ENCODE measurements at regions not wholly inside any gene's neighbourhood (a gene's known extent, or its start where the extent isn't known, plus 50 kb on each side); places are given as distances from the start of the nearest gene placed in this dataset.
"Not testable (repeated sequence)": the region's sequence is repeated elsewhere in the genome, so short reads cannot be mapped to it uniquely, and the experiment has no call there.

GRCh38 chr5:17123010-17123409, 94.4 kb upstream of the BASP1 start:
- no peak overlapping the region for H3K4me3 ChIP-seq (ENCODE audit: low read depth, low read length)
- H2AFZ ChIP-seq (ENCODE audit: low read length, unreplicated experiment): no peak overlapping the region
- H3K4me1 ChIP-seq (ENCODE audit: control insufficient read depth, insufficient read depth, low read length, unreplicated experiment): peaks cover 27% of the 10 kb centered on the region
- peak overlapping the region; percentile 73; the same call in 1 of the 2 replicates for H3K27ac ChIP-seq (ENCODE audit: low read depth, low read length)
- H3K79me2 ChIP-seq (ENCODE audit: control insufficient read depth, insufficient read depth, low read length, unreplicated experiment): no peaks in the 10 kb centered on the region
- no peaks in the 10 kb centered on the region for H3K27me3 ChIP-seq (ENCODE audit: insufficient read depth, low read length)
- H3K36me3 ChIP-seq (ENCODE audit: insufficient read depth, low read length): no peaks in the 10 kb centered on the region

- not testable (repeated sequence) for H3K79me2 ChIP-seq (ENCODE audit: control insufficient read depth, insufficient read depth, low read length, unreplicated experiment); H3K36me3 ChIP-seq (ENCODE audit: insufficient read depth, low read length); H3K4me3 ChIP-seq (ENCODE audit: low read depth, low read length); H3K27me3 ChIP-seq (ENCODE audit: insufficient read depth, low read length)
- Histone ChIP-seq H3K4me1 (ENCODE audit: control insufficient read depth, insufficient read depth, low read length, unreplicated experiment) (peaks cover 29% of the 10 kb centered on the region), H2AFZ (ENCODE audit: low read length, unreplicated experiment) (peak overlapping the region; percentile 77), H3K27ac (ENCODE audit: low read depth, low read length) (peak overlapping the region; percentile 73)
These were observed 93.7 kb upstream of the BASP1 start for GRCh38 chr5:17123773-17124172.

DNA sequence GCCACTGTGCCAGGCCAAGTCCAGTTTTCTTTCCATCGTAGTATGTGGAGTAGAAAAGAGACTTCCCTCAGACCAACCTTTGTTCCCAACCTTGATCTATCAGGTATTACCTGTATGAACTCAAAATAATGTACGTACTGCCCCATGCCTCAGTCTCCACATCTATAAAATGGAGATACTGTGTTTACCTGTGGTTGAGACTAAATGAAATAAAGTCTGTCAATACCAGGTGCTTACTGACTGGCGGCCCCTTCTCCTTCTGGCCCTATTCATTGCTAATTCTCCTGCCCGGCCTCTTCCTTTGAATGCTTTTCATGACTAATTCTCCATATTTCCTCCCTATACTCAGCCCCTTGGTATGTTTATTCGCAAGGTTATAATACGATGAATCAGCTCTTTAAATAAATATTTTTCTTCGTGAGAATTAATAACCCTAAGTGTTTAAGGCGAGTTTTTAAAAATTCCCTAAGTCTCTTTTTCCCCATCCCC, 89.6 kb upstream of the BASP1 start:
- Histone ChIP-seq H3K27ac (ENCODE audit: low read depth, low read length) (peak overlapping the region; percentile 92), H3K36me3 (ENCODE audit: insufficient read depth, low read length) (no peaks in the 10 kb centered on the region), H3K4me1 (ENCODE audit: control insufficient read depth, insufficient read depth, low read length, unreplicated experiment) (peaks cover 38% of the 10 kb centered on the region)

DNA sequence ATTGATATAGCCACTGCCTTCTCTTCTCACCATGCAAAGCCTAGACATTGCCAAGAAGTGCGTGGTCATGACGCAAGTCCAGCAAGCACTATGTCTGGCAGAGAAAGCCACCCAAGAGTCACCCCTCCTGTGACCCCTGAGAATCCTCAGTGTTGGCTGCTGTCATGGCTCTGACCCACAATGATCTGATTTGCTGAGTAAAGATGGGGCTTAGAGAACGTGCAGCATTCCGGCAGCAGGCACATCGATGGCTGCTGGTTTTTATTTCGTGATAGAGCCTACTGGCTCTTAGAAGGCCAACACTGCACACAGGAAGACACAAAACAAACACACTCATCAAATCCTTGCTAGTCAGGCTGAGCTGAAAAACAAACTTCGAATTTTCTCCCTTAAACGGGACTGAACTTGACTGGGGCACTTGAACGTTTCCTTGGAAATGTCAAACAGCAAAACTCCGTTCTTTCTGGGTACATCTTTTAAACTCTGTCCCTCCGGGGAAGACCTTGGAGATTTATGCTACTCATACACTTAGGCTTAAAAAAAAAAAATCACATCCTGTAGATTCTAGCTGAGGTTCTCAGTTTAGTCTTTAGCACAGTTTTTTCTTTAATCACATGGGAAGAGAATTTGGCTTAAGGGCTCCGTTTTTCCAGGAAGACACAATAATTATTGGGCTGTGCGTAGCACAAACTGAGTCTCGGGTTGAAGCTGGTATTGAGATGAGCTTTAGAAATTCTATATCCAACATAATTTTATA, 88.2 kb upstream of the BASP1 start:
- H3K27ac ChIP-seq (ENCODE audit: low read depth, low read length): peak overlapping the region; percentile 92
- no peaks in the 10 kb centered on the region for H3K79me2 ChIP-seq (ENCODE audit: control insufficient read depth, insufficient read depth, low read length, unreplicated experiment)
- H3K27me3 ChIP-seq (ENCODE audit: insufficient read depth, low read length): no peaks in the 10 kb centered on the region
- H3K4me3 ChIP-seq (ENCODE audit: low read depth, low read length): no peak overlapping the region
- H3K36me3 ChIP-seq (ENCODE audit: insufficient read depth, low read length): no peaks in the 10 kb centered on the region
- H2AFZ ChIP-seq (ENCODE audit: low read length, unreplicated experiment): peak overlapping the region; percentile 52
- H3K4me1 ChIP-seq (ENCODE audit: control insufficient read depth, insufficient read depth, low read length, unreplicated experiment): peaks cover 32% of the 10 kb centered on the region

More for the DNA sequence above, 89.6 kb upstream of the BASP1 start:
- Histone ChIP-seq H2AFZ (ENCODE audit: low read length, unreplicated experiment) (peak overlapping the region; percentile 4), H3K79me2 (ENCODE audit: control insufficient read depth, insufficient read depth, low read length, unreplicated experiment) (no peaks in the 10 kb centered on the region), H3K27me3 (ENCODE audit: insufficient read depth, low read length) (no peaks in the 10 kb centered on the region), H3K4me3 (ENCODE audit: low read depth, low read length) (0 out of 2 replicates have a peak overlapping the region, but pooled peaks have one; percentile 0)

GRCh38 chr5:17130302-17130701, 87.1 kb upstream of the BASP1 start:
- H3K4me3 ChIP-seq (ENCODE audit: low read depth, low read length); H3K79me2 ChIP-seq (ENCODE audit: control insufficient read depth, insufficient read depth, low read length, unreplicated experiment); H3K27ac ChIP-seq (ENCODE audit: low read depth, low read length); H2AFZ ChIP-seq (ENCODE audit: low read length, unreplicated experiment); H3K36me3 ChIP-seq (ENCODE audit: insufficient read depth, low read length); H3K27me3 ChIP-seq (ENCODE audit: insufficient read depth, low read length): not testable (repeated sequence)
- H3K4me1 ChIP-seq (ENCODE audit: control insufficient read depth, insufficient read depth, low read length, unreplicated experiment): peaks cover 31% of the 10 kb centered on the region

GRCh38 chr5:17132444-17133083, 84.9 kb upstream of the BASP1 start:
- peak overlapping the region; percentile 37 for H2AFZ ChIP-seq (ENCODE audit: low read length, unreplicated experiment)
- H3K27me3 ChIP-seq (ENCODE audit: insufficient read depth, low read length): no peaks in the 10 kb centered on the region
- no peaks in the 10 kb centered on the region for H3K36me3 ChIP-seq (ENCODE audit: insufficient read depth, low read length)
- no peaks in the 10 kb centered on the region for H3K79me2 ChIP-seq (ENCODE audit: control insufficient read depth, insufficient read depth, low read length, unreplicated experiment)
- peaks cover 24% of the 10 kb centered on the region for H3K4me1 ChIP-seq (ENCODE audit: control insufficient read depth, insufficient read depth, low read length, unreplicated experiment)
- no peak overlapping the region for H3K4me3 ChIP-seq (ENCODE audit: low read depth, low read length)
- no peak overlapping the region for H3K27ac ChIP-seq (ENCODE audit: low read depth, low read length)

- H3K27me3 ChIP-seq (ENCODE audit: insufficient read depth, low read length): no peaks in the 10 kb centered on the region
- H3K27ac ChIP-seq (ENCODE audit: low read depth, low read length): no peak overlapping the region
- H3K36me3 ChIP-seq (ENCODE audit: insufficient read depth, low read length): no peaks in the 10 kb centered on the region
- H3K4me3 ChIP-seq (ENCODE audit: low read depth, low read length): no peak overlapping the region
- no peaks in the 10 kb centered on the region for H3K79me2 ChIP-seq (ENCODE audit: control insufficient read depth, insufficient read depth, low read length, unreplicated experiment)
- H2AFZ ChIP-seq (ENCODE audit: low read length, unreplicated experiment): no peak overlapping the region
- H3K4me1 ChIP-seq (ENCODE audit: control insufficient read depth, insufficient read depth, low read length, unreplicated experiment): peaks cover 4% of the 10 kb centered on the region
These were observed 82.4 kb upstream of the BASP1 start for GRCh38 chr5:17135050-17135449.

DNA sequence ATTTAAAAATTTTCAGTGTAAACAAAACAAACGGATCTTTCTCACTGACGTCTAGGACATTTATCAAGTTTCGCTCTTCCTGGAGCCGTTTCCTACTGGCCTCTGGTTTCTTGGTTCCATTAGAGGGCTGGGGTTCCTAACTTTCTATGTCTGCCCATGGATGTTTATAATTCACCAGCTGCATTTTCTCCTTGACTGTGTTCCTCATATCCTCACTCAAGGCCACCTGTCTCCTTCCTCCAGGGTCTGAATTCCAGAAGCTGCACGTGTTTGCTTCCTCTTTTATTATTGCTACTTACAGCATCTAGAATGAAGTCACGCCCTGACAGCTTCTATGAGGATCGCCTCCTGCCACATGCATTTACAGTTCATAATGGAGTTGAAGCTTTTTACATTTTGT, 74.1 kb upstream of the BASP1 start:
- Histone ChIP-seq H3K4me1 (ENCODE audit: control insufficient read depth, insufficient read depth, low read length, unreplicated experiment) (peaks cover 7% of the 10 kb centered on the region), H3K79me2 (ENCODE audit: control insufficient read depth, insufficient read depth, low read length, unreplicated experiment) (no peaks in the 10 kb centered on the region), H3K4me3 (ENCODE audit: low read depth, low read length) (no peak overlapping the region), H3K27ac (ENCODE audit: low read depth, low read length) (no peak overlapping the region), H3K36me3 (ENCODE audit: insufficient read depth, low read length) (no peaks in the 10 kb centered on the region), H3K27me3 (ENCODE audit: insufficient read depth, low read length) (no peaks in the 10 kb centered on the region), H2AFZ (ENCODE audit: low read length, unreplicated experiment) (no peak overlapping the region)

GRCh38 chr5:17146280-17146841, 71.1 kb upstream of the BASP1 start:
- Histone ChIP-seq H3K27ac (ENCODE audit: low read depth, low read length) (no peak overlapping the region), H3K36me3 (ENCODE audit: insufficient read depth, low read length) (no peaks in the 10 kb centered on the region), H3K79me2 (ENCODE audit: control insufficient read depth, insufficient read depth, low read length, unreplicated experiment) (no peaks in the 10 kb centered on the region), H2AFZ (ENCODE audit: low read length, unreplicated experiment) (no peak overlapping the region), H3K4me3 (ENCODE audit: low read depth, low read length) (no peak overlapping the region), H3K4me1 (ENCODE audit: control insufficient read depth, insufficient read depth, low read length, unreplicated experiment) (peaks cover 7% of the 10 kb centered on the region), H3K27me3 (ENCODE audit: insufficient read depth, low read length) (no peaks in the 10 kb centered on the region)

GRCh38 chr5:17147170-17147569, 70.3 kb upstream of the BASP1 start:
- H2AFZ ChIP-seq (ENCODE audit: low read length, unreplicated experiment): no peak overlapping the region
- no peaks in the 10 kb centered on the region for H3K27me3 ChIP-seq (ENCODE audit: insufficient read depth, low read length)
- no peaks in the 10 kb centered on the region for H3K79me2 ChIP-seq (ENCODE audit: control insufficient read depth, insufficient read depth, low read length, unreplicated experiment)
- no peak overlapping the region for H3K27ac ChIP-seq (ENCODE audit: low read depth, low read length)
- H3K36me3 ChIP-seq (ENCODE audit: insufficient read depth, low read length): no peaks in the 10 kb centered on the region
- no peak overlapping the region for H3K4me3 ChIP-seq (ENCODE audit: low read depth, low read length)
- peaks cover 7% of the 10 kb centered on the region for H3K4me1 ChIP-seq (ENCODE audit: control insufficient read depth, insufficient read depth, low read length, unreplicated experiment)

All from ACC112 (cell line).